ENCODE measurements at regions not wholly inside any gene's neighbourhood (a gene's known extent, or its start where the extent isn't known, plus 50 kb on each side); places are given as distances from the start of the nearest gene placed in this dataset.

- TF ChIP-seq, protein P1, sequence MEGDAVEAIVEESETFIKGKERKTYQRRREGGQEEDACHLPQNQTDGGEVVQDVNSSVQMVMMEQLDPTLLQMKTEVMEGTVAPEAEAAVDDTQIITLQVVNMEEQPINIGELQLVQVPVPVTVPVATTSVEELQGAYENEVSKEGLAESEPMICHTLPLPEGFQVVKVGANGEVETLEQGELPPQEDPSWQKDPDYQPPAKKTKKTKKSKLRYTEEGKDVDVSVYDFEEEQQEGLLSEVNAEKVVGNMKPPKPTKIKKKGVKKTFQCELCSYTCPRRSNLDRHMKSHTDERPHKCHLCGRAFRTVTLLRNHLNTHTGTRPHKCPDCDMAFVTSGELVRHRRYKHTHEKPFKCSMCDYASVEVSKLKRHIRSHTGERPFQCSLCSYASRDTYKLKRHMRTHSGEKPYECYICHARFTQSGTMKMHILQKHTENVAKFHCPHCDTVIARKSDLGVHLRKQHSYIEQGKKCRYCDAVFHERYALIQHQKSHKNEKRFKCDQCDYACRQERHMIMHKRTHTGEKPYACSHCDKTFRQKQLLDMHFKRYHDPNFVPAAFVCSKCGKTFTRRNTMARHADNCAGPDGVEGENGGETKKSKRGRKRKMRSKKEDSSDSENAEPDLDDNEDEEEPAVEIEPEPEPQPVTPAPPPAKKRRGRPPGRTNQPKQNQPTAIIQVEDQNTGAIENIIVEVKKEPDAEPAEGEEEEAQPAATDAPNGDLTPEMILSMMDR (conservative IDR thresholded peaks at IDR 0.05; ENCODE audit: low read depth, low read length): no peak
- no peak for TF ChIP-seq EZH2 (IDR thresholded peaks at IDR 0.05; ENCODE audit: low read length, unreplicated experiment)
Observed at GRCh38 chr10:78875932-78876331, 192.8 kb upstream of the ZMIZ1 start.

All from PC-3 (cell line).